Effector memory CD4-positive, alpha-beta T cell (primary cell): ENCODE measurements at regions not wholly inside any gene's neighbourhood (a gene's known extent, or its start where the extent isn't known, plus 50 kb on each side); places are given as distances from the start of the nearest gene placed in this dataset.

ENCODE experiments used
- DNase-seq, 3 donors: peaks; one replicate each; pipeline ENCODE4 v3.0.0-alpha.2; 2020
- H3K27ac ChIP-seq: 2 replicates; pipeline ENCODE4 v1.7.0; 2013; ENCODE audit warnings: mild to moderate bottlenecking, low read length, moderate library complexity; ENCODE audit not compliant: insufficient read depth, poor library complexity, severe bottlenecking
- H3K27me3 ChIP-seq: replicated peaks from 2 replicates; pipeline ENCODE4 v1.7.0; 2013; ENCODE audit warnings: mild to moderate bottlenecking, low read length; ENCODE audit not compliant: insufficient read depth, control insufficient read depth, poor library complexity, severe bottlenecking
- H3K36me3 ChIP-seq: 2 replicates; pipeline ENCODE4 v1.7.0; 2013; ENCODE audit warnings: mild to moderate bottlenecking, low read length, moderate library complexity; ENCODE audit not compliant: control insufficient read depth, insufficient read depth
- H3K4me1 ChIP-seq: 2 replicates; pipeline ENCODE4 v1.7.0; 2013; ENCODE audit warnings: low read length, mild to moderate bottlenecking; ENCODE audit not compliant: control insufficient read depth, insufficient read depth, poor library complexity, severe bottlenecking
- H3K4me3 ChIP-seq: 2 replicates; pipeline ENCODE4 v1.7.0; 2013; ENCODE audit warnings: low read length, low read depth, mild to moderate bottlenecking; ENCODE audit not compliant: insufficient read depth, poor library complexity, severe bottlenecking
- H3K9me3 ChIP-seq: 2 replicates; pipeline ENCODE4 v1.7.0; 2013; ENCODE audit warnings: mild to moderate bottlenecking, low read length, moderate library complexity; ENCODE audit not compliant: control insufficient read depth

GRCh38 chr4:22877486-22878052, 184.8 kb downstream of the GBA3 start:
- H3K27ac ChIP-seq, result no peak overlapping the region
- no peak overlapping the region for H3K4me3 ChIP-seq
- no peaks in the 10 kb centered on the region for H3K36me3 ChIP-seq
- H3K27me3 ChIP-seq, result no peaks in the 10 kb centered on the region
- DNase-seq, result no peak
- H3K9me3 ChIP-seq, result no peaks in the 10 kb centered on the region
- H3K4me1 ChIP-seq, result no peaks in the 10 kb centered on the region

GRCh38 chr4:22876270-22876669, 183.5 kb downstream of the GBA3 start:
- H3K4me3 ChIP-seq, result no peak overlapping the region
- H3K4me1 ChIP-seq, result no peaks in the 10 kb centered on the region
- no peak overlapping the region for H3K27ac ChIP-seq
- no peaks in the 10 kb centered on the region for H3K9me3 ChIP-seq
- no peaks in the 10 kb centered on the region for H3K36me3 ChIP-seq
- H3K27me3 ChIP-seq, result no peaks in the 10 kb centered on the region
- no peak for DNase-seq

GRCh38 chr4:22875587-22876257, 183.0 kb downstream of the GBA3 start:
- H3K9me3 ChIP-seq, result no peaks in the 10 kb centered on the region
- no peak overlapping the region for H3K27ac ChIP-seq
- no peaks in the 10 kb centered on the region for H3K27me3 ChIP-seq
- no peak overlapping the region for H3K4me3 ChIP-seq
- H3K36me3 ChIP-seq, result no peaks in the 10 kb centered on the region
- H3K4me1 ChIP-seq, result no peaks in the 10 kb centered on the region
- DNase-seq, result no peak

- no peaks in the 10 kb centered on the region for H3K9me3 ChIP-seq
- H3K4me1 ChIP-seq, result no peaks in the 10 kb centered on the region
- no peaks in the 10 kb centered on the region for H3K36me3 ChIP-seq
- no peaks in the 10 kb centered on the region for H3K27me3 ChIP-seq
- H3K4me3 ChIP-seq, result no peak overlapping the region
- no peak for DNase-seq
- H3K27ac ChIP-seq, result no peak overlapping the region
These were observed 181.7 kb downstream of the GBA3 start for GRCh38 chr4:22874334-22874912.

- no peaks in the 10 kb centered on the region for H3K36me3 ChIP-seq
- H3K27ac ChIP-seq, result no peak overlapping the region
- no peak overlapping the region for H3K4me3 ChIP-seq
- no peak for DNase-seq
- no peaks in the 10 kb centered on the region for H3K9me3 ChIP-seq
- H3K4me1 ChIP-seq, result no peaks in the 10 kb centered on the region
- H3K27me3 ChIP-seq, result no peaks in the 10 kb centered on the region
These were observed 181.2 kb downstream of the GBA3 start for GRCh38 chr4:22873899-22874298.

GRCh38 chr4:22870847-22871449, 178.2 kb downstream of the GBA3 start:
- no peaks in the 10 kb centered on the region for H3K36me3 ChIP-seq
- no peaks in the 10 kb centered on the region for H3K9me3 ChIP-seq
- no peak for DNase-seq
- no peak overlapping the region for H3K4me3 ChIP-seq
- H3K4me1 ChIP-seq, result no peaks in the 10 kb centered on the region
- no peaks in the 10 kb centered on the region for H3K27me3 ChIP-seq
- H3K27ac ChIP-seq, result no peak overlapping the region

- Histone ChIP-seq H3K36me3 (no peaks in the 10 kb centered on the region), H3K27ac (no peak overlapping the region), H3K27me3 (no peaks in the 10 kb centered on the region), H3K4me1 (no peaks in the 10 kb centered on the region), H3K4me3 (no peak overlapping the region), H3K9me3 (no peaks in the 10 kb centered on the region)
- no peak for DNase-seq
These were observed 176.5 kb downstream of the GBA3 start for GRCh38 chr4:22869235-22869634.
